ENCODE measurements at regions not wholly inside any gene's neighbourhood (a gene's known extent, or its start where the extent isn't known, plus 50 kb on each side); places are given as distances from the start of the nearest gene placed in this dataset.

DNA sequence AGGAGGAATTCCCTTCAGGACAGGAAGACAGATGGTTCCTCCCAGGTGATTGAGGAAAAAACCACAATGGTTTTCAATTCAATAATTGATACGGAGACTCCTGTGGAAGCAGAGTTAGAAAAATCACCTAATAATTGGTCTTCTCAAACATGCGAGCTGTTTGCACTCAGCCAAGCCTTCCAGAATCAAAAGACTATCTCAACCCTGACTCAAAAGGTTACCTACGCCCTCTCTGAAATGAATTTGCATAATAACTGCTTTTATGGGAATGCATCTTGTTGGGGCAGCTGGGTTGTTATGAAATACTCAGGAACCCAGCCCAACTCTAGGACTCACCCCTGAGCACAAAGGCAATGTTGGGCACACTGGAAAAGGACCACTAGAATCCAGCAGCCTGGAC is 66.9 kb upstream of the ARSJ start:
- TF ChIP-seq, protein P1, sequence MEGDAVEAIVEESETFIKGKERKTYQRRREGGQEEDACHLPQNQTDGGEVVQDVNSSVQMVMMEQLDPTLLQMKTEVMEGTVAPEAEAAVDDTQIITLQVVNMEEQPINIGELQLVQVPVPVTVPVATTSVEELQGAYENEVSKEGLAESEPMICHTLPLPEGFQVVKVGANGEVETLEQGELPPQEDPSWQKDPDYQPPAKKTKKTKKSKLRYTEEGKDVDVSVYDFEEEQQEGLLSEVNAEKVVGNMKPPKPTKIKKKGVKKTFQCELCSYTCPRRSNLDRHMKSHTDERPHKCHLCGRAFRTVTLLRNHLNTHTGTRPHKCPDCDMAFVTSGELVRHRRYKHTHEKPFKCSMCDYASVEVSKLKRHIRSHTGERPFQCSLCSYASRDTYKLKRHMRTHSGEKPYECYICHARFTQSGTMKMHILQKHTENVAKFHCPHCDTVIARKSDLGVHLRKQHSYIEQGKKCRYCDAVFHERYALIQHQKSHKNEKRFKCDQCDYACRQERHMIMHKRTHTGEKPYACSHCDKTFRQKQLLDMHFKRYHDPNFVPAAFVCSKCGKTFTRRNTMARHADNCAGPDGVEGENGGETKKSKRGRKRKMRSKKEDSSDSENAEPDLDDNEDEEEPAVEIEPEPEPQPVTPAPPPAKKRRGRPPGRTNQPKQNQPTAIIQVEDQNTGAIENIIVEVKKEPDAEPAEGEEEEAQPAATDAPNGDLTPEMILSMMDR (IDR thresholded peaks at IDR 0.05): no peak
- TF ChIP-seq POLR2A (IDR thresholded peaks at IDR 0.05): no peak

All from testis (tissue), 2 donors.